Muscle layer of duodenum (tissue), 2 donors: ENCODE measurements at regions not wholly inside any gene's neighbourhood (a gene's known extent, or its start where the extent isn't known, plus 50 kb on each side); places are given as distances from the start of the nearest gene placed in this dataset.
"Not testable (repeated sequence)": the region's sequence is repeated elsewhere in the genome, so short reads cannot be mapped to it uniquely, and the experiment has no call there.

Experiments used
- H3K27ac ChIP-seq: one replicate; pipeline ENCODE4 v1.7.0; 2013; ENCODE audit warnings: mild to moderate bottlenecking, low read length
- H3K27me3 ChIP-seq: one replicate; pipeline ENCODE4 v1.7.0; 2013; ENCODE audit warnings: low read depth, mild to moderate bottlenecking, control low read depth, low read length
- H3K36me3 ChIP-seq, 2 donors: one replicate each; pipeline ENCODE4 v1.7.0; 2013; ENCODE audit warnings: low read length in 2 of 2, control low read depth in 1 of 2, mild to moderate bottlenecking in 1 of 2; ENCODE audit not compliant: insufficient read depth in 2 of 2, control insufficient read depth in 1 of 2
- H3K4me1 ChIP-seq, 2 donors: one replicate each; pipeline ENCODE4 v1.7.0; 2013; ENCODE audit warnings: low read length in 2 of 2, mild to moderate bottlenecking in 2 of 2, control low read depth in 1 of 2, moderate library complexity in 1 of 2; ENCODE audit not compliant: insufficient read depth in 2 of 2, control insufficient read depth in 1 of 2
- H3K4me3 ChIP-seq, 2 donors: one replicate each; pipeline ENCODE4 v1.7.0; 2013; ENCODE audit warnings: low read length in 2 of 2, low read depth in 1 of 2, mild to moderate bottlenecking in 1 of 2
- H3K9me3 ChIP-seq, 2 donors: one replicate each; pipeline ENCODE4 v1.7.0; 2013; ENCODE audit warnings: low read length in 2 of 2, control low read depth in 1 of 2, mild to moderate bottlenecking in 1 of 2; ENCODE audit not compliant: control insufficient read depth in 1 of 2
- donor health status: healthy.

DNA sequence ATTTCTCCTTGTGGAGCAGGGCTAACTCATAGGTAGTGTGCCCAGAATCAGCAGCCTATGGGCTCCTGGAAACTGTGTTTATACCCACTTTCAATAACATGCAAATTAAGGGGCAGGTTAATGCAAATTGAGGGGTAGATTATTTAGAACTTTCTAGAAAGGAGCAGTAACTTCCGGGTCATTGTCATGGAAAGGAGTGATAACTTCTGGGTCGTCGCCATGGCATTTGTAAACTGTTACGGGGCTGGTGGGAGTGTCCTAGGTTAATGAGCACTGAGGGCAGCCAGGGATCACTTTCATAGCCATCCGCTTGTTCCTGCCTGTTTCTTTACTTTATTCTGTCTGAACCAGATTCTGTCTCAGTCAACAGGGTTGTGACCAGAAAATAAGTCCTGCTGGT lies 143.3 kb upstream of the RFLNA start:
- Histone ChIP-seq H3K27ac (no peak overlapping the region), H3K4me1 (no peaks in the 10 kb centered on the region), H3K9me3 (no peaks in the 10 kb centered on the region), H3K27me3 (no peaks in the 10 kb centered on the region), H3K4me3 (no peak overlapping the region), H3K36me3 (no peaks in the 10 kb centered on the region)

GRCh38 chr12:124152731-124153130 lies 142.2 kb upstream of the RFLNA start:
- H3K27ac ChIP-seq = no peak overlapping the region
- no peaks in the 10 kb centered on the region for H3K9me3 ChIP-seq
- H3K4me1 ChIP-seq = no peaks in the 10 kb centered on the region
- H3K27me3 ChIP-seq = no peaks in the 10 kb centered on the region
- H3K4me3 ChIP-seq = no peak overlapping the region
- no peaks in the 10 kb centered on the region for H3K36me3 ChIP-seq

- Histone ChIP-seq H3K27me3 (no peaks in the 10 kb centered on the region), H3K36me3 (no peaks in the 10 kb centered on the region), H3K4me1 (no peaks in the 10 kb centered on the region), H3K27ac (no peak overlapping the region), H3K4me3 (no peak overlapping the region), H3K9me3 (no peaks in the 10 kb centered on the region)
These were observed 141.5 kb upstream of the RFLNA start for GRCh38 chr12:124153392-124153791.

DNA sequence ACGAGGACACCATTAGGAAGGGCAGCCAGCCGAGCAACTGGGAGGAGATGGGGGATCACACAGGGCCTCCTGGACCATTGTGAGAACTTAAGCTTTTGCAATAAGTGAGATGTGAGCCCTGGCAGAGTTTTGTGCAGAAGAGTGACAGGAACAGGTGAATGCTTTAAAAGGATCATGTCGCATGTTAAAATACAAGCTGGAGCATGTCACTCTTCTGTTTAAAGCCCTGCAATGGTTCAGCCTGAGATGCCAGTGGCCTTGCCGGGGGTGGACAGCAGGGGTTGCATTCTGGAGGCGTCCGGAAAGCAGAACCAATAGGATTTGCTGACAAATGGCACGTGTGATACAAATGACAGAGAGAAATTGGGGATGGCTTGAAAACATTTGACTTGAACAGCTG lies 137.5 kb upstream of the RFLNA start:
- Histone ChIP-seq H3K36me3 (no peaks in the 10 kb centered on the region), H3K27me3 (no peaks in the 10 kb centered on the region), H3K9me3 (no peaks in the 10 kb centered on the region), H3K4me1 (no peaks in the 10 kb centered on the region), H3K27ac (no peak overlapping the region), H3K4me3 (no peak overlapping the region)

DNA sequence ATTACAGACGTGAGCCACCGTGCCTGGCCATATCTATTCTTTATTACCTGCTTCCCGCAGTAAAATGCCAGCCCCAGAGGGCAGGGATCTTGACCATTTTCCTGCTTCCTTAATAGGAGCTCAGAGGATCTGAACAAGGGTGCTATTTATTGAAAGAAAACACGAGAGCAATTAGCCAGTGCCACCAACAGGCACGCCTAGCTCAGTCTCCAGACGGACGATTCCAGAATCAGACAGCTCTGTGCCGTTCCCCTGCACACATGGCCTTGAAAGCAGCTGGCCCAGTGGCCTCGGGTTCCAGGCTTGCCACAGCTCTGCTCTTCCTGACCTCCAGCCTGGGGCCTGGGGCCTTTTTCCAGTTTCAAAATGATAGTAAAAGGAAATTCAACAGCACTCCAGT lies 135.2 kb upstream of the RFLNA start:
- no peaks in the 10 kb centered on the region for H3K36me3 ChIP-seq
- H3K9me3 ChIP-seq = no peaks in the 10 kb centered on the region
- H3K4me3 ChIP-seq = no peak overlapping the region
- no peak overlapping the region for H3K27ac ChIP-seq
- no peaks in the 10 kb centered on the region for H3K4me1 ChIP-seq
- H3K27me3 ChIP-seq = no peaks in the 10 kb centered on the region

- Histone ChIP-seq H3K27ac (no peak overlapping the region), H3K9me3 (no peaks in the 10 kb centered on the region), H3K36me3 (no peaks in the 10 kb centered on the region), H3K4me3 (no peak overlapping the region), H3K27me3 (no peaks in the 10 kb centered on the region), H3K4me1 (no peaks in the 10 kb centered on the region)
These were observed 134.7 kb upstream of the RFLNA start for GRCh38 chr12:124160097-124160756.

- H3K4me3 ChIP-seq, H3K27ac ChIP-seq, H3K4me1 ChIP-seq, H3K36me3 ChIP-seq, H3K27me3 ChIP-seq, H3K9me3 ChIP-seq: not testable (repeated sequence)
These were observed 133.5 kb upstream of the RFLNA start for GRCh38 chr12:124161402-124161801.

GRCh38 chr12:124162151-124163110 lies 132.5 kb upstream of the RFLNA start:
- Histone ChIP-seq H3K27me3 (no peaks in the 10 kb centered on the region), H3K4me3 (no peak overlapping the region), H3K36me3 (no peaks in the 10 kb centered on the region), H3K9me3 (no peaks in the 10 kb centered on the region), H3K4me1 (no peaks in the 10 kb centered on the region), H3K27ac (no peak overlapping the region)

- no peak overlapping the region for H3K4me3 ChIP-seq
These were observed 129.2 kb upstream of the RFLNA start for GRCh38 chr12:124165695-124166094.

DNA sequence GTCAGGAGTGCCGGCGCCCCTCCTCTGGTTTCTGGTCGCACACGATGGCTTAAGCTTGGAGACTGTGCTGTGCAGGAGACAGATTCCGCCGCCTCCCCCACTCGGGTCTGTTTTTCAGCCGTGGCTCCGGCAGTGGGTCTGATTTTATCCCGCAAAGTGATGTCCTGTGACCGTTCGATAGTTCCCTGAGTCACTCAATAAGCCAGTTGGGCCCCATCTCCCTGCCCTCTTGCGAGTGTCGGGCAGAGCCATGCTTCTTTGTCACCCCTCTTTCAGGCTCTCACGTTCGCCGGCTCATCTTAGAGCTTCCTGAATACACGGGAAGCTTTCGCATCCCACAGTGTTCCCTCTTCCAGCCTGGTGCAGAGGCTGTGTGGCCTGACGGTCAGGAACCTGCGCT lies 127.8 kb upstream of the RFLNA start:
- Histone ChIP-seq H3K9me3 (no peaks in the 10 kb centered on the region), H3K4me1 (no peaks in the 10 kb centered on the region), H3K36me3 (no peaks in the 10 kb centered on the region), H3K4me3 (no peak overlapping the region), H3K27me3 (no peaks in the 10 kb centered on the region), H3K27ac (no peak overlapping the region)

More at GRCh38 chr12:124165695-124166094, 129.2 kb upstream of the RFLNA start:
- no peaks in the 10 kb centered on the region for H3K4me1 ChIP-seq
- no peaks in the 10 kb centered on the region for H3K27me3 ChIP-seq
- no peak overlapping the region for H3K27ac ChIP-seq
- no peaks in the 10 kb centered on the region for H3K9me3 ChIP-seq
- H3K36me3 ChIP-seq = no peaks in the 10 kb centered on the region

- no peak overlapping the region for H3K4me3 ChIP-seq
- no peaks in the 10 kb centered on the region for H3K27me3 ChIP-seq
- H3K9me3 ChIP-seq = no peaks in the 10 kb centered on the region
- H3K4me1 ChIP-seq = no peaks in the 10 kb centered on the region
- no peaks in the 10 kb centered on the region for H3K36me3 ChIP-seq
- H3K27ac ChIP-seq = no peak overlapping the region
These were observed 126.7 kb upstream of the RFLNA start for GRCh38 chr12:124168016-124168786.
